Liver (tissue), 8 donors: ENCODE measurements at regions not wholly inside any gene's neighbourhood (a gene's known extent, or its start where the extent isn't known, plus 50 kb on each side); places are given as distances from the start of the nearest gene placed in this dataset.

Experiments
- DNase-seq: peaks from one replicate; pipeline ENCODE4 v3.0.0-alpha.2; 2017; ENCODE audit warnings: low spot score
- H3K27ac ChIP-seq, 2 donors: one replicate each; pipeline ENCODE4 v1.7.0; 2013; ENCODE audit warnings: inconsistent platforms in 2 of 2, low read length in 2 of 2, control low read depth in 1 of 2, low read depth in 1 of 2, mild to moderate bottlenecking in 1 of 2
- H3K27me3 ChIP-seq, 4 donors: one replicate each; pipeline versions ENCODE4 v1.6.1 to v1.7.0; 2013; ENCODE audit warnings: low read length in 3 of 4, inconsistent platforms in 1 of 4, mild to moderate bottlenecking in 1 of 4, moderate library complexity in 1 of 4; ENCODE audit not compliant: control insufficient read depth in 4 of 4, insufficient read depth in 4 of 4
- H3K36me3 ChIP-seq, 4 donors: one replicate each; pipeline versions ENCODE4 v1.6.1 to v1.7.0; 2013; ENCODE audit warnings: low read length in 3 of 4, mild to moderate bottlenecking in 3 of 4, low read depth in 1 of 4, moderate library complexity in 1 of 4; ENCODE audit not compliant: control insufficient read depth in 4 of 4, insufficient read depth in 3 of 4
- H3K4me1 ChIP-seq, 4 donors: one replicate each; pipeline versions ENCODE4 v1.6.1 to v1.7.0; 2013; ENCODE audit warnings: low read length in 3 of 4, mild to moderate bottlenecking in 3 of 4, moderate library complexity in 1 of 4; ENCODE audit not compliant: control insufficient read depth in 4 of 4, insufficient read depth in 4 of 4
- H3K4me3 ChIP-seq, 3 donors: one replicate each; pipeline versions ENCODE4 v1.6.1 to v1.7.0; 2013; ENCODE audit warnings: low read length in 3 of 3, control low read depth in 1 of 3, low read depth in 1 of 3, mild to moderate bottlenecking in 1 of 3
- H3K9ac ChIP-seq, 2 donors: one replicate each; pipeline ENCODE4 v1.7.0; 2013; ENCODE audit warnings: low read length in 2 of 2, mild to moderate bottlenecking in 2 of 2, moderate library complexity in 2 of 2, control low read depth in 1 of 2, low read depth in 1 of 2
- H3K9me3 ChIP-seq, 4 donors: one replicate each; pipeline versions ENCODE4 v1.6.1 to v1.7.0; 2013; ENCODE audit warnings: low read length in 3 of 4; ENCODE audit not compliant: control insufficient read depth in 4 of 4
- EGR1 ChIP-seq, 2 donors: IDR thresholded peaks; 2 replicates each; pipeline ENCODE4 v1.6.1; 2016 to 2018; ENCODE audit warnings: antibody characterized with exemption in 2 of 2, low read depth in 2 of 2
- FOXA1 ChIP-seq: IDR thresholded peaks from 2 replicates; pipeline ENCODE4 v1.6.1; 2016; ENCODE audit warnings: antibody characterized with exemption
- GABPA ChIP-seq, 2 donors: IDR thresholded peaks in 1 of 2; conservative IDR thresholded peaks in 1 of 2; 2 replicates each; pipeline ENCODE4 v1.6.1; 2016; ENCODE audit warnings: antibody characterized with exemption in 2 of 2, mild to moderate bottlenecking in 1 of 2, moderate library complexity in 1 of 2
- HNF4A ChIP-seq, 2 donors: conservative IDR thresholded peaks; 2 replicates each; pipeline ENCODE4 v1.6.1; 2016; ENCODE audit warnings: antibody characterized with exemption in 2 of 2, mild to moderate bottlenecking in 2 of 2
- HNF4G ChIP-seq: IDR thresholded peaks from 2 replicates; pipeline ENCODE4 v1.6.1; 2016; ENCODE audit warnings: antibody characterized with exemption
- JUND ChIP-seq, 2 donors: IDR thresholded peaks; 2 replicates each; pipeline ENCODE4 v1.6.1; 2016; ENCODE audit warnings: antibody characterized with exemption in 2 of 2
- NR2F2 ChIP-seq: IDR thresholded peaks from 2 replicates; pipeline ENCODE4 v1.6.1; 2016; ENCODE audit warnings: antibody characterized with exemption
- RAD21 ChIP-seq, 2 donors: IDR thresholded peaks; 2 replicates each; pipeline ENCODE4 v1.6.1; 2016; ENCODE audit warnings: antibody characterized with exemption in 2 of 2, mild to moderate bottlenecking in 2 of 2
- RXRA ChIP-seq, 2 donors: IDR thresholded peaks; 2 replicates each; pipeline ENCODE4 v1.6.1; 2017 to 2018; ENCODE audit warnings: antibody characterized with exemption in 2 of 2, mild to moderate bottlenecking in 1 of 2
- SP1 ChIP-seq: IDR thresholded peaks from 2 replicates; pipeline ENCODE4 v1.6.1; 2018; ENCODE audit warnings: antibody characterized with exemption, mild to moderate bottlenecking
- TAF1 ChIP-seq: conservative IDR thresholded peaks from 2 replicates; pipeline ENCODE4 v1.6.1; 2016; ENCODE audit warnings: antibody characterized with exemption, mild to moderate bottlenecking
- YY1 ChIP-seq: IDR thresholded peaks from 2 replicates; pipeline ENCODE4 v1.6.1; 2016; ENCODE audit warnings: antibody characterized with exemption, mild to moderate bottlenecking
- WGBS: extraction: QIAGEN DNeasy Blood & Tissue Kit; methylation state at CpG from one replicate; pipeline ENCODE4 v1.1.7; 2013; 5-methylcytosine and 5-hydroxymethylcytosine counted together
- TF ChIP-seq, protein P1 (sequence below): fragments of 150-350 bp; IDR thresholded peaks from 2 replicates; pipeline ENCODE4 v1.5.1; 2017; ENCODE audit warnings: improper control_type of control experiment, low read depth, low read length; ENCODE audit not compliant: missing input control
- TF ChIP-seq, protein P2 (sequence below): IDR thresholded peaks from 2 replicates; pipeline ENCODE4 v1.6.1; 2016; ENCODE audit warnings: antibody characterized with exemption
- TF ChIP-seq, protein P3 (sequence below): IDR thresholded peaks from 2 replicates; pipeline ENCODE4 v1.6.1; 2016; ENCODE audit warnings: antibody characterized with exemption
- TF ChIP-seq, protein P4 (sequence below): IDR thresholded peaks from 2 replicates; pipeline ENCODE4 v1.6.1; 2016; ENCODE audit warnings: antibody characterized with exemption
- TF ChIP-seq, protein P5 (sequence below): IDR thresholded peaks from 2 replicates; pipeline ENCODE4 v1.6.1; 2016; ENCODE audit warnings: antibody characterized with exemption, mild to moderate bottlenecking
- donor health status: healthy.
- donor health status: healthy.
- donor health status: healthy.
- donor health status: healthy.
- donor health status: healthy.

DNA sequence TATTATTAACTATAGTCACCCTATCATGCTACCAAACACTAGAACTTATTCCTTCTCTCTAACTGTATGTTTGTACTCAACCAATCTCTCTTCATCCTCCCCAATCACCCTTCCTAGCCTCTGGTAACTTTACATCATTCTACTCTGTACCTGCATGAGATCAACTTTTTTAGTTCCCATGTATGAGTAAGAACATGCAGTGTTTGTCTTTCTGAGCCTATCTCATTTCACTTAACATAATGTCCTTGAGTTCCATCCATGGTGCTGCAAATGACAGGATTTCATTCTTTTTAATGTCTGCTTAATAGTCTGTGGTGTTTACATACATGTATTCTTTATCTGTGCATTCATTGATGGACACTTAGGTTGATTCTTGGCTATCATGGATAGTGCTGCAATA lies 108.9 kb upstream of the RFX8 start (continued):
- TF ChIP-seq, protein P1, sequence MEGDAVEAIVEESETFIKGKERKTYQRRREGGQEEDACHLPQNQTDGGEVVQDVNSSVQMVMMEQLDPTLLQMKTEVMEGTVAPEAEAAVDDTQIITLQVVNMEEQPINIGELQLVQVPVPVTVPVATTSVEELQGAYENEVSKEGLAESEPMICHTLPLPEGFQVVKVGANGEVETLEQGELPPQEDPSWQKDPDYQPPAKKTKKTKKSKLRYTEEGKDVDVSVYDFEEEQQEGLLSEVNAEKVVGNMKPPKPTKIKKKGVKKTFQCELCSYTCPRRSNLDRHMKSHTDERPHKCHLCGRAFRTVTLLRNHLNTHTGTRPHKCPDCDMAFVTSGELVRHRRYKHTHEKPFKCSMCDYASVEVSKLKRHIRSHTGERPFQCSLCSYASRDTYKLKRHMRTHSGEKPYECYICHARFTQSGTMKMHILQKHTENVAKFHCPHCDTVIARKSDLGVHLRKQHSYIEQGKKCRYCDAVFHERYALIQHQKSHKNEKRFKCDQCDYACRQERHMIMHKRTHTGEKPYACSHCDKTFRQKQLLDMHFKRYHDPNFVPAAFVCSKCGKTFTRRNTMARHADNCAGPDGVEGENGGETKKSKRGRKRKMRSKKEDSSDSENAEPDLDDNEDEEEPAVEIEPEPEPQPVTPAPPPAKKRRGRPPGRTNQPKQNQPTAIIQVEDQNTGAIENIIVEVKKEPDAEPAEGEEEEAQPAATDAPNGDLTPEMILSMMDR: no peak
- TF ChIP-seq NR2F2 (no peak), EGR1 (IDR thresholded peaks at IDR 0.05; ENCODE audit: low read depth in 2 of 2) (no peak), HNF4A (conservative IDR thresholded peaks at IDR 0.05) (no peak), RXRA (IDR thresholded peaks at IDR 0.05) (no peak)

DNA sequence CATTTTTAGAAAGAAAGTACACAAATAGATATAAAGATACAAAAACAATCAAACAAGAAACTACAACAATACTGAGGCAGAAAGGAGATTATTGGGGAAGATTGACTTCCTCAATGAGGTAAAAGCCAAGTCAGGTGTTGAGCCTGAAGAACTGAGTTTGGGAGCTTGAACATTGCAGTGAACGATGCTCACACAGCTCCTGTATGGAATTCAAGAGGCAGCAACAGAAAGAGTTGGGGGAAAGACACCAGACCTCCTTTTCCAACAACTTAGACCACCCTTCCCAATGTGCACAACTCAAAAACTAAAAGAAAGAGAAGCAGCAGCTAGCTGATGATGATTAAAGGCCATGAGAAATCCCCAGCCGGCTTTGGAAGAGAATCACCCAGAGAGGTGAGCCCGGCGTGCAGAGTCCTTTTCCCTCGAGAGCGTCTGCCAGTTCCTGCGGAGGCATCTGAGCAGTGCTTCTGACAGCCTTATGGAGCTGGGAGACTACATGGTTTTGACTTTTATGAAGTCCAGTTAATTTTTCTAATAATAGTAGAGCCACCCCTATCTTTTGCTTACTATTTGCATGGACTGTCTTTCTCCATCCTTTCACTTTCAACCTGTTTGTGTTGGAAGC lies 106.9 kb upstream of the RFX8 start:
- no peaks in the 10 kb centered on the region for H3K27me3 ChIP-seq
- TF ChIP-seq EGR1 (IDR thresholded peaks at IDR 0.05; ENCODE audit: low read depth in 2 of 2) (no peak), YY1 (no peak), TAF1 (no peak), NR2F2 (no peak), HNF4G (no peak), RXRA (IDR thresholded peaks at IDR 0.05) (no peak), GABPA (IDR thresholded peaks at IDR 0.05 in 1 of 2, conservative IDR thresholded peaks at IDR 0.05 in 1 of 2) (no peak), RAD21 (IDR thresholded peaks at IDR 0.05) (no peak)
- TF ChIP-seq, protein P2, sequence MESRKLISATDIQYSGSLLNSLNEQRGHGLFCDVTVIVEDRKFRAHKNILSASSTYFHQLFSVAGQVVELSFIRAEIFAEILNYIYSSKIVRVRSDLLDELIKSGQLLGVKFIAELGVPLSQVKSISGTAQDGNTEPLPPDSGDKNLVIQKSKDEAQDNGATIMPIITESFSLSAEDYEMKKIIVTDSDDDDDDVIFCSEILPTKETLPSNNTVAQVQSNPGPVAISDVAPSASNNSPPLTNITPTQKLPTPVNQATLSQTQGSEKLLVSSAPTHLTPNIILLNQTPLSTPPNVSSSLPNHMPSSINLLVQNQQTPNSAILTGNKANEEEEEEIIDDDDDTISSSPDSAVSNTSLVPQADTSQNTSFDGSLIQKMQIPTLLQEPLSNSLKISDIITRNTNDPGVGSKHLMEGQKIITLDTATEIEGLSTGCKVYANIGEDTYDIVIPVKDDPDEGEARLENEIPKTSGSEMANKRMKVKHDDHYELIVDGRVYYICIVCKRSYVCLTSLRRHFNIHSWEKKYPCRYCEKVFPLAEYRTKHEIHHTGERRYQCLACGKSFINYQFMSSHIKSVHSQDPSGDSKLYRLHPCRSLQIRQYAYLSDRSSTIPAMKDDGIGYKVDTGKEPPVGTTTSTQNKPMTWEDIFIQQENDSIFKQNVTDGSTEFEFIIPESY: no peak
- TF ChIP-seq, protein P3, sequence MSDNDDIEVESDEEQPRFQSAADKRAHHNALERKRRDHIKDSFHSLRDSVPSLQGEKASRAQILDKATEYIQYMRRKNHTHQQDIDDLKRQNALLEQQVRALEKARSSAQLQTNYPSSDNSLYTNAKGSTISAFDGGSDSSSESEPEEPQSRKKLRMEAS: no peak
- 96% methylated on average over 7 of the region's 7 CpGs for WGBS

DNA sequence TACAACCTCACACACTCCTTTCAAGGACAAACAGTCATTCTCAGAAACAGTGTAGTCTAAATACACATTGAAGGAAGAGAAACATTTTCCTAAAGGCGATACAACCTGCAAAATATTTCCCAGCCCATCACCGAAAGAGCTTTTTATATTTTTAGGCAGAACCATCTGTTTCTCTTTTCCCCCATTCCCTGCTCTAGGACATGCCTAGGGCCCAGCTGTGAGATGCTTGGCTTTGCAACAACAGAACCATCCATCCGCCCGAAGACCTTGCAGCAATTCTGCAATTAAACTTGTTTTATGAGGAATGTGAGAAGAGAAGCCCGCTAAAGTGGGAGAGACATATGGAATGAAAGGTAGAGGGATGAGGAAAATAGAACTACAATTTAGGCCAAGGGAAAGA lies 105.6 kb upstream of the RFX8 start:
- H3K4me3 ChIP-seq: no peak overlapping the region
- H3K9ac ChIP-seq: no peak overlapping the region
- no peak overlapping the region for H3K27ac ChIP-seq
- H3K4me1 ChIP-seq: no peaks in the 10 kb centered on the region
- 97% methylated on average over 5 of the region's 5 CpGs for WGBS
- H3K36me3 ChIP-seq: no peaks in the 10 kb centered on the region
- DNase-seq: no peak
- H3K9me3 ChIP-seq: no peaks in the 10 kb centered on the region
- H3K27me3 ChIP-seq: no peaks in the 10 kb centered on the region
- TF ChIP-seq JUND (IDR thresholded peaks at IDR 0.05): no peak
- TF ChIP-seq GABPA (IDR thresholded peaks at IDR 0.05 in 1 of 2, conservative IDR thresholded peaks at IDR 0.05 in 1 of 2): no peak
- TF ChIP-seq SP1: no peak
- no peak for TF ChIP-seq YY1
- TF ChIP-seq EGR1 (IDR thresholded peaks at IDR 0.05; ENCODE audit: low read depth in 2 of 2): no peak
- TF ChIP-seq, protein P4, sequence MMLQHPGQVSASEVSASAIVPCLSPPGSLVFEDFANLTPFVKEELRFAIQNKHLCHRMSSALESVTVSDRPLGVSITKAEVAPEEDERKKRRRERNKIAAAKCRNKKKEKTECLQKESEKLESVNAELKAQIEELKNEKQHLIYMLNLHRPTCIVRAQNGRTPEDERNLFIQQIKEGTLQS: no peak
- TF ChIP-seq TAF1: no peak
- TF ChIP-seq FOXA1: no peak
- TF ChIP-seq, protein P2: no peak
- no peak for TF ChIP-seq NR2F2
- TF ChIP-seq, protein P1: no peak
- TF ChIP-seq, protein P5, sequence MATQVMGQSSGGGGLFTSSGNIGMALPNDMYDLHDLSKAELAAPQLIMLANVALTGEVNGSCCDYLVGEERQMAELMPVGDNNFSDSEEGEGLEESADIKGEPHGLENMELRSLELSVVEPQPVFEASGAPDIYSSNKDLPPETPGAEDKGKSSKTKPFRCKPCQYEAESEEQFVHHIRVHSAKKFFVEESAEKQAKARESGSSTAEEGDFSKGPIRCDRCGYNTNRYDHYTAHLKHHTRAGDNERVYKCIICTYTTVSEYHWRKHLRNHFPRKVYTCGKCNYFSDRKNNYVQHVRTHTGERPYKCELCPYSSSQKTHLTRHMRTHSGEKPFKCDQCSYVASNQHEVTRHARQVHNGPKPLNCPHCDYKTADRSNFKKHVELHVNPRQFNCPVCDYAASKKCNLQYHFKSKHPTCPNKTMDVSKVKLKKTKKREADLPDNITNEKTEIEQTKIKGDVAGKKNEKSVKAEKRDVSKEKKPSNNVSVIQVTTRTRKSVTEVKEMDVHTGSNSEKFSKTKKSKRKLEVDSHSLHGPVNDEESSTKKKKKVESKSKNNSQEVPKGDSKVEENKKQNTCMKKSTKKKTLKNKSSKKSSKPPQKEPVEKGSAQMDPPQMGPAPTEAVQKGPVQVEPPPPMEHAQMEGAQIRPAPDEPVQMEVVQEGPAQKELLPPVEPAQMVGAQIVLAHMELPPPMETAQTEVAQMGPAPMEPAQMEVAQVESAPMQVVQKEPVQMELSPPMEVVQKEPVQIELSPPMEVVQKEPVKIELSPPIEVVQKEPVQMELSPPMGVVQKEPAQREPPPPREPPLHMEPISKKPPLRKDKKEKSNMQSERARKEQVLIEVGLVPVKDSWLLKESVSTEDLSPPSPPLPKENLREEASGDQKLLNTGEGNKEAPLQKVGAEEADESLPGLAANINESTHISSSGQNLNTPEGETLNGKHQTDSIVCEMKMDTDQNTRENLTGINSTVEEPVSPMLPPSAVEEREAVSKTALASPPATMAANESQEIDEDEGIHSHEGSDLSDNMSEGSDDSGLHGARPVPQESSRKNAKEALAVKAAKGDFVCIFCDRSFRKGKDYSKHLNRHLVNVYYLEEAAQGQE: no peak
- no peak for TF ChIP-seq HNF4G
- TF ChIP-seq HNF4A (conservative IDR thresholded peaks at IDR 0.05): no peak

More for the DNA sequence above, 106.9 kb upstream of the RFX8 start:
- Histone ChIP-seq H3K4me1 (no peaks in the 10 kb centered on the region), H3K36me3 (no peaks in the 10 kb centered on the region), H3K9ac (no peak overlapping the region), H3K9me3 (no peaks in the 10 kb centered on the region), H3K27ac (no peak overlapping the region), H3K4me3 (no peak overlapping the region)
- no peak for DNase-seq
